ENCODE measurements at regions not wholly inside any gene's neighbourhood (a gene's known extent, or its start where the extent isn't known, plus 50 kb on each side); places are given as distances from the start of the nearest gene placed in this dataset.

DNA sequence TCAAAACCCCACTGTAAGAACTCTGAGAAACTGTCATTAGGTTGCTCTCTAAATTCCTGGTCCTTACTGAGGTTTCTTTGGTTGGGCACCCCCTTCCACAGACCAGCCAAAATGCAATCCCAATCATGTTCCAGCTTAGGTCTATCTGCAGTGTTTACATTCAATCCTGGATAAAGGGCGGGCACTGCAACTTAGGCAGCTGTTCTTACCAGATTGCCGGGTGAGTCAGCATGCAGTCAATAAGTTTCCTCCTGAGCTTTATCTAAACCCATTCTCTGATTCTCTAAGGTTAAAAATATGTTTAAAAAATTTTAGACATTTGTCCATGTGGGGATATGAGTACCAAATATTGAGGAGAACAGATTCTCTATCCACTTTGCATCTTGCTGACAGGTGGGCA, 197.8 kb downstream of the HAO1 start:
- H3K9me1 ChIP-seq (ENCODE audit: insufficient read depth, low read length) = no peaks in the 10 kb centered on the region
- no peaks in the 10 kb centered on the region for H3K36me3 ChIP-seq (ENCODE audit: control insufficient read depth, insufficient read depth, low read length)
- H3K9me3 ChIP-seq (ENCODE audit: control insufficient read depth, insufficient read depth, low read length) = no peaks in the 10 kb centered on the region
- no peaks in the 10 kb centered on the region for H3K27me3 ChIP-seq (ENCODE audit: control insufficient read depth, insufficient read depth, low read length)
- no peak overlapping the region for H3K4ac ChIP-seq (ENCODE audit: low read depth, low read length)
- in situ Hi-C loops (cut with MboI; ENCODE audit: low sequenced_read_pairs) (no loop called here), dilution Hi-C loops (cut with HindIII; ENCODE audit: low sequenced_read_pairs, unreplicated experiment) (no loop called here), intact Hi-C loops (cut with micrococcal nuclease) (no loop called here)
- no peak overlapping the region for H2AK5ac ChIP-seq (ENCODE audit: low read depth, low read length)
- WGBS, 2 experiments (ENCODE audit: extremely low coverage in 2 of 2, insufficient read length in 1 of 2) = no CpG with 5 or more reads among the region's 2 CpGs
- H3K27ac ChIP-seq (ENCODE audit: insufficient read depth, low read length) = no peak overlapping the region
- ChIA-PET POLR2A (ENCODE audit: unreplicated experiment) (no interaction called here), CTCF (interaction anchor here (0.6 kb wide), 1 partner anchor 330 kb away, joined by 4 read pairs; no protein-coding TSS in a partner anchor)
- TF ChIP-seq CEBPB (IDR thresholded peaks at IDR 0.05; ENCODE audit: low read depth, low read length) (no peak), RFX5 (IDR thresholded peaks at IDR 0.05; ENCODE audit: low read depth, low read length) (no peak), NFE2L2 (IDR thresholded peaks at IDR 0.05; ENCODE audit: low read depth, low read length) (no peak), SMC3 (IDR thresholded peaks at IDR 0.05; ENCODE audit: low read depth, low read length) (no peak), CHD1 (IDR thresholded peaks at IDR 0.05; ENCODE audit: low read depth, low read length) (no peak)
- TF ChIP-seq, protein P1, sequence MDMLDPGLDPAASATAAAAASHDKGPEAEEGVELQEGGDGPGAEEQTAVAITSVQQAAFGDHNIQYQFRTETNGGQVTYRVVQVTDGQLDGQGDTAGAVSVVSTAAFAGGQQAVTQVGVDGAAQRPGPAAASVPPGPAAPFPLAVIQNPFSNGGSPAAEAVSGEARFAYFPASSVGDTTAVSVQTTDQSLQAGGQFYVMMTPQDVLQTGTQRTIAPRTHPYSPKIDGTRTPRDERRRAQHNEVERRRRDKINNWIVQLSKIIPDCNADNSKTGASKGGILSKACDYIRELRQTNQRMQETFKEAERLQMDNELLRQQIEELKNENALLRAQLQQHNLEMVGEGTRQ (IDR thresholded peaks at IDR 0.05; ENCODE audit: low read depth, low read length) = no peak
- DNase-seq (peak; percentile 64), ATAC-seq (ENCODE audit: low read depth) (peak; percentile 82)
- H4K5ac ChIP-seq (ENCODE audit: low read depth, low read length) = no peak overlapping the region
- no peak overlapping the region for H3K4me2 ChIP-seq (ENCODE audit: low read depth, low read length)
- no peak overlapping the region; the same call in 1 of the 2 replicates for H3K18ac ChIP-seq (ENCODE audit: low read depth, low read length)
- H4K20me1 ChIP-seq (ENCODE audit: insufficient read depth, low read length) = no peaks in the 10 kb centered on the region
- no peak overlapping the region for H2BK15ac ChIP-seq (ENCODE audit: low read depth, low read length)
- no peaks in the 10 kb centered on the region for H3K79me1 ChIP-seq (ENCODE audit: low read depth in 1 of 2, low read length in 2 of 2)
- peaks cover 3% of the 10 kb centered on the region; the same call in 1 of the 2 replicates for H3K4me1 ChIP-seq (ENCODE audit: control insufficient read depth, insufficient read depth, low read length)
- no TSS peak for BruUV-seq (replicated peaks)
- H2BK120ac ChIP-seq (ENCODE audit: low read depth, low read length) = peak overlapping the region; percentile 30; the same call in 1 of the 2 replicates
- no peak overlapping the region for H2AK9ac ChIP-seq (replicated peaks; ENCODE audit: low read depth, low read length, poor library complexity)
- H4K8ac ChIP-seq (ENCODE audit: low read depth in 2 of 2, low read length in 2 of 2) = no peak overlapping the region
- H4K91ac ChIP-seq (ENCODE audit: insufficient read depth, low read depth, low read length) = no peak overlapping the region; the same call in 1 of the 2 replicates
- H3K9ac ChIP-seq (ENCODE audit: low read depth, low read length) = no peak overlapping the region
- H3K23ac ChIP-seq (ENCODE audit: low read depth, low read length) = no peak overlapping the region
- H2BK5ac ChIP-seq (ENCODE audit: low read depth, low read length, poor library complexity, severe bottlenecking) = no peak overlapping the region
- H3K4me3 ChIP-seq (ENCODE audit: insufficient read depth, low read depth, low read length) = no peak overlapping the region
- no peak overlapping the region for H3K14ac ChIP-seq (replicated peaks; ENCODE audit: low read depth, low read length)
- no peak overlapping the region for H3K56ac ChIP-seq (ENCODE audit: extremely low read depth, insufficient read depth, low read length)
- H2BK20ac ChIP-seq (ENCODE audit: low read depth, low read length) = 0 out of 2 replicates have a peak overlapping the region, but pooled peaks have one; percentile 36
- H2AFZ ChIP-seq (replicated peaks; ENCODE audit: low read length, poor library complexity) = no peak overlapping the region
